ENCODE measurements at regions not wholly inside any gene's neighbourhood (a gene's known extent, or its start where the extent isn't known, plus 50 kb on each side); places are given as distances from the start of the nearest gene placed in this dataset.
"Not testable (repeated sequence)": the region's sequence is repeated elsewhere in the genome, so short reads cannot be mapped to it uniquely, and the experiment has no call there.

- DNase-seq (ENCODE audit: low read depth in 2 of 2): no peak
Measured at GRCh38 chr12:58310809-58311622, 369.6 kb downstream of the ATP23 start.

- DNase-seq (ENCODE audit: low read depth in 2 of 2): no peak
Measured at GRCh38 chr12:58313091-58313855, 371.9 kb downstream of the ATP23 start.

GRCh38 chr12:58314610-58315009 lies 373.2 kb downstream of the ATP23 start:
- DNase-seq (ENCODE audit: low read depth in 2 of 2): no peak

GRCh38 chr12:58316926-58317325 lies 375.6 kb downstream of the ATP23 start:
- DNase-seq (ENCODE audit: low read depth in 2 of 2): no peak

- DNase-seq (ENCODE audit: low read depth in 2 of 2): no peak
Measured at GRCh38 chr12:58321414-58321813, 380.0 kb downstream of the ATP23 start.

- no peak for DNase-seq (ENCODE audit: low read depth in 2 of 2)
Measured at GRCh38 chr12:58323676-58324075, 382.3 kb downstream of the ATP23 start.

- no peak for DNase-seq (ENCODE audit: low read depth in 2 of 2)
Measured at GRCh38 chr12:58325561-58325960, 384.2 kb downstream of the ATP23 start.

- no peak for DNase-seq (ENCODE audit: low read depth in 2 of 2)
Measured at GRCh38 chr12:58326534-58326933, 385.2 kb downstream of the ATP23 start.

GRCh38 chr12:58336581-58337242 lies 395.3 kb downstream of the ATP23 start:
- DNase-seq (ENCODE audit: low read depth in 2 of 2): not testable (repeated sequence)

- DNase-seq (ENCODE audit: low read depth in 2 of 2): not testable (repeated sequence)
Measured at GRCh38 chr12:58337539-58337938, 396.2 kb downstream of the ATP23 start.

GRCh38 chr12:58341791-58342190 lies 400.4 kb downstream of the ATP23 start:
- no peak for DNase-seq (ENCODE audit: low read depth in 2 of 2)

GRCh38 chr12:58342736-58343135 lies 401.4 kb downstream of the ATP23 start:
- DNase-seq (ENCODE audit: low read depth in 2 of 2): no peak

- DNase-seq (ENCODE audit: low read depth in 2 of 2): no peak
Measured at GRCh38 chr12:58346032-58346632, 404.8 kb downstream of the ATP23 start.

GRCh38 chr12:58347188-58347587 lies 405.8 kb downstream of the ATP23 start:
- DNase-seq (ENCODE audit: low read depth in 2 of 2): no peak

GRCh38 chr12:58347691-58348090 lies 406.3 kb downstream of the ATP23 start:
- DNase-seq (ENCODE audit: low read depth in 2 of 2): no peak

GRCh38 chr12:58349161-58349560 lies 407.8 kb downstream of the ATP23 start:
- no peak for DNase-seq (ENCODE audit: low read depth in 2 of 2)

GRCh38 chr12:58356794-58357193 lies 415.4 kb downstream of the ATP23 start:
- DNase-seq (ENCODE audit: low read depth in 2 of 2): no peak

GRCh38 chr12:58357511-58357910 lies 416.1 kb downstream of the ATP23 start:
- DNase-seq (ENCODE audit: low read depth in 2 of 2): no peak

- DNase-seq (ENCODE audit: low read depth in 2 of 2): no peak
Measured at GRCh38 chr12:58358369-58358768, 417.0 kb downstream of the ATP23 start.

- DNase-seq (ENCODE audit: low read depth in 2 of 2): no peak
Measured at GRCh38 chr12:58359084-58359483, 417.7 kb downstream of the ATP23 start.

- DNase-seq (ENCODE audit: low read depth in 2 of 2): no peak
Measured at GRCh38 chr12:58361056-58361455, 419.7 kb downstream of the ATP23 start.

GRCh38 chr12:58363971-58364370 lies 422.6 kb downstream of the ATP23 start:
- no peak for DNase-seq (ENCODE audit: low read depth in 2 of 2)
